ENCODE measurements at regions not wholly inside any gene's neighbourhood (a gene's known extent, or its start where the extent isn't known, plus 50 kb on each side); places are given as distances from the start of the nearest gene placed in this dataset.

DNA sequence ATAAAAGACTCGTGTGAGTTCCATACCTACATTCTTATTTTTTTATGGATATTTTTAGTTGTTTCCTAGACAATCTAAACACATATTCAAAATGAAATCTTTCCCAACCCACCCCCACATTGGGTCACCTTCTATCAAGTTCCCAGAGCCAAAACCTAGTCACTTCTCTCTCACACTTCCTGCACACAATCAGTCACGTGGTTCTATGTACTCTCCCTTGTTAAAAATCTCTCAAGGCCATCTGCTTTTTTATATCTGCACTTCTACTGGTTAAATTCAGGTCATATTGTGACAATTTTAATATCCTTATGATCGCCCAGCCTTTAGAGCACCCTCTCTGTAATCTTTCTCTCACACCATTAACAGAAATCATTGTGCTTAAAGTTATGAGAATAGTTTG, 175.0 kb upstream of the SYT10 start:
- POLR2A ChIA-PET (ENCODE audit: unreplicated experiment): no interaction called here
- Histone ChIP-seq H2AFZ (no peak overlapping the region), H3F3A (ENCODE audit: insufficient read depth, low read depth) (no peaks in the 10 kb centered on the region), H3K27me3 (ENCODE audit: insufficient read depth, low read depth) (no peaks in the 10 kb centered on the region), H4K20me1 (ENCODE audit: insufficient read depth) (no peaks in the 10 kb centered on the region), H3K9me3 (ENCODE audit: insufficient read depth, low read depth) (peaks cover 7% of the 10 kb centered on the region; the same call in 1 of the 2 replicates), H3K4me2 (no peak overlapping the region), H3K79me2 (ENCODE audit: low read depth) (no peaks in the 10 kb centered on the region), H3K4me1 (replicated peaks; ENCODE audit: insufficient read depth) (no peaks in the 10 kb centered on the region), H3K36me3 (ENCODE audit: low read depth) (no peaks in the 10 kb centered on the region), H3K27ac (no peak overlapping the region), H3K4me3 (no peak overlapping the region), H3K9me2 (ENCODE audit: insufficient read depth) (peaks cover 4% of the 10 kb centered on the region; the same call in 1 of the 2 replicates)
- CTCF ChIA-PET: no interaction called here
- intact Hi-C loops (cut with micrococcal nuclease; ENCODE audit: unreplicated experiment): no loop called here
- TF ChIP-seq, protein P1, sequence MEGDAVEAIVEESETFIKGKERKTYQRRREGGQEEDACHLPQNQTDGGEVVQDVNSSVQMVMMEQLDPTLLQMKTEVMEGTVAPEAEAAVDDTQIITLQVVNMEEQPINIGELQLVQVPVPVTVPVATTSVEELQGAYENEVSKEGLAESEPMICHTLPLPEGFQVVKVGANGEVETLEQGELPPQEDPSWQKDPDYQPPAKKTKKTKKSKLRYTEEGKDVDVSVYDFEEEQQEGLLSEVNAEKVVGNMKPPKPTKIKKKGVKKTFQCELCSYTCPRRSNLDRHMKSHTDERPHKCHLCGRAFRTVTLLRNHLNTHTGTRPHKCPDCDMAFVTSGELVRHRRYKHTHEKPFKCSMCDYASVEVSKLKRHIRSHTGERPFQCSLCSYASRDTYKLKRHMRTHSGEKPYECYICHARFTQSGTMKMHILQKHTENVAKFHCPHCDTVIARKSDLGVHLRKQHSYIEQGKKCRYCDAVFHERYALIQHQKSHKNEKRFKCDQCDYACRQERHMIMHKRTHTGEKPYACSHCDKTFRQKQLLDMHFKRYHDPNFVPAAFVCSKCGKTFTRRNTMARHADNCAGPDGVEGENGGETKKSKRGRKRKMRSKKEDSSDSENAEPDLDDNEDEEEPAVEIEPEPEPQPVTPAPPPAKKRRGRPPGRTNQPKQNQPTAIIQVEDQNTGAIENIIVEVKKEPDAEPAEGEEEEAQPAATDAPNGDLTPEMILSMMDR (conservative IDR thresholded peaks at IDR 0.05): no peak
- no peak for TF ChIP-seq EZH2 (IDR thresholded peaks at IDR 0.05; ENCODE audit: low read depth)
- no TSS peak for BruUV-seq (replicated peaks)
- no peak for DNase-seq

DNA sequence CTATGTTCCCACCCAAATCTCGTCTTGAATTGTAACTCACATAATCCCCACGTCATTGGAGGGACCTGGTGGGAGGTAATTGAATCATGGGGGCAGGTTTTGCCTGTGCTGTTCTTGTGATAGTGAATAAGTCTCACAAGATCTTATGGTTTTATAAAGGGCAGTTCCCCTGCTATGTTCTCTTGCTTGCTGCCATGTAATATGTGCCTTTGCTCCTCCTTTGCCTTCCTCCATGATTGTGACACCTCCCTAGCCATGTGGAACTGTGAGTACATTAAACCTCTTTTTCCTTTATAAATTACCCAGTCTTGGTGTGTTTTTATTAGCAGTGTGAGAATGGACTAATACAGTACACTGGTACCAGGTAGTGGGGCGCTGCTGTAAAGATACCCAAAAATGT, 177.6 kb upstream of the SYT10 start:
- no peak for DNase-seq
- Histone ChIP-seq H3K9me2 (ENCODE audit: insufficient read depth) (peaks cover 4% of the 10 kb centered on the region; the same call in 1 of the 2 replicates), H3K27me3 (ENCODE audit: insufficient read depth, low read depth) (no peaks in the 10 kb centered on the region), H3K9me3 (ENCODE audit: insufficient read depth, low read depth) (peaks cover 7% of the 10 kb centered on the region; the same call in 1 of the 2 replicates), H3K79me2 (ENCODE audit: low read depth) (no peaks in the 10 kb centered on the region), H3F3A (ENCODE audit: insufficient read depth, low read depth) (no peaks in the 10 kb centered on the region), H2AFZ (no peak overlapping the region), H4K20me1 (ENCODE audit: insufficient read depth) (no peaks in the 10 kb centered on the region), H3K27ac (no peak overlapping the region), H3K36me3 (ENCODE audit: low read depth) (no peaks in the 10 kb centered on the region), H3K4me3 (no peak overlapping the region), H3K4me1 (replicated peaks; ENCODE audit: insufficient read depth) (no peaks in the 10 kb centered on the region), H3K4me2 (no peak overlapping the region)
- CTCF ChIA-PET: no interaction called here
- BruUV-seq (replicated peaks): no TSS peak
- intact Hi-C loops (cut with micrococcal nuclease; ENCODE audit: unreplicated experiment): no loop called here
- TF ChIP-seq, protein P1 (conservative IDR thresholded peaks at IDR 0.05): no peak
- TF ChIP-seq EZH2 (IDR thresholded peaks at IDR 0.05; ENCODE audit: low read depth): no peak
- POLR2A ChIA-PET (ENCODE audit: unreplicated experiment): no interaction called here

DNA sequence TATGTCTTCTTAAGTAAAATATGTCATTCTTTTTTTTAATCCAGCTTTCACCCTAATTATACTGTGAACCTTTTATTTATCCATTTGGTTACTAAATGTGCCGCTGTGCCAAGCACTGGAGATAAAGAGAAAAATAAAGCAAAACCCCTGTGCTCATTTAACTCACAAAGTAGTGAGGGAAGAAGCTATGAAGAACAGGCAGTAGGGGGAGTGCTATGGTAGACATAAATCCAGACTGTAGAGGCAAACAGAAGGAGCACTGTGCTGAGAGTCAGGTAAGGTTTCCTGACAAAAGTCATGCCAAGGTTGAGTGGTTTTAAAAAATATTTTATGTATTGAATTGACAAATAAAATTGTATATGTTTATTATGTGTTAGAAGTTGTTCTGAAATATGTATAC, 188.5 kb upstream of the SYT10 start:
- POLR2A ChIA-PET (ENCODE audit: unreplicated experiment): no interaction called here
- Histone ChIP-seq H3K9me3 (ENCODE audit: insufficient read depth, low read depth) (no peaks in the 10 kb centered on the region), H3K27me3 (ENCODE audit: insufficient read depth, low read depth) (no peaks in the 10 kb centered on the region), H3K36me3 (ENCODE audit: low read depth) (no peaks in the 10 kb centered on the region), H3K4me1 (replicated peaks; ENCODE audit: insufficient read depth) (no peaks in the 10 kb centered on the region), H3F3A (ENCODE audit: insufficient read depth, low read depth) (no peaks in the 10 kb centered on the region), H3K27ac (no peak overlapping the region), H3K79me2 (ENCODE audit: low read depth) (no peaks in the 10 kb centered on the region), H3K9me2 (ENCODE audit: insufficient read depth) (peaks cover 7% of the 10 kb centered on the region), H3K4me3 (no peak overlapping the region), H2AFZ (no peak overlapping the region), H3K4me2 (no peak overlapping the region), H4K20me1 (ENCODE audit: insufficient read depth) (no peaks in the 10 kb centered on the region)
- CTCF ChIA-PET: no interaction called here
- intact Hi-C loops (cut with micrococcal nuclease; ENCODE audit: unreplicated experiment): no loop called here
- no peak for DNase-seq
- TF ChIP-seq EZH2 (IDR thresholded peaks at IDR 0.05; ENCODE audit: low read depth): no peak
- TF ChIP-seq, protein P1 (conservative IDR thresholded peaks at IDR 0.05): no peak; the same call in 1 of the 2 replicates
- no TSS peak for BruUV-seq (replicated peaks)

All from PC-9 (cell line).